Fibroblast of pulmonary artery (primary cell): ENCODE measurements at regions not wholly inside any gene's neighbourhood (a gene's known extent, or its start where the extent isn't known, plus 50 kb on each side); places are given as distances from the start of the nearest gene placed in this dataset.

Experiments
- DNase-seq: peaks from one replicate; pipeline ENCODE4 v3.0.0-alpha.2; 2010; ENCODE audit warnings: low read depth
- H3K4me3 ChIP-seq: replicated peaks from 2 replicates; pipeline ENCODE4 v1.5.1; 2011; ENCODE audit warnings: low read depth, mild to moderate bottlenecking, control low read depth, low read length, moderate library complexity
- CTCF ChIP-seq: IDR thresholded peaks from 2 replicates; pipeline ENCODE4 v1.5.1; 2011; ENCODE audit warnings: mild to moderate bottlenecking, control low read depth, low read length, inconsistent platforms; ENCODE audit errors: missing control alignments

DNA sequence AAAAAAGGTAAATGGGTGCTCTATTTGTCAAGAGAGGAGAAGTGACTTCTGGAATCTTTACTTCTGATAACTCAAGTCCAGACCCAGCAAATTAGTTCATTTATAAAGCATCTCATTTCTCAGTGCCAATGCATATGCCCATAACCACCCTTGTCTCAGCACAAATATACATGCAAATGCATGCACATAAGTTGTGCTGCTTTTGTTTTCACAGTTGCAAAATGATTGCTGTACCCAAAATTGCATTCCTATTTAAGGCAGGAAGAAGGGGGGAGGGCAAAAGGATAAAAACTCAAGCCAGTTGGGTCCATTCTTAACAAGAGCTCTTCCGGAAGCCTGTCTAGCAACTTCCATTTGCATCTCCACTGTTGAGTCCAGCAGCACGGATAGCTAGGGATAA, 61.3 kb upstream of the FAM20A start:
- DNase-seq: no peak
- no peak for TF ChIP-seq CTCF
- H3K4me3 ChIP-seq: no peak overlapping the region

DNA sequence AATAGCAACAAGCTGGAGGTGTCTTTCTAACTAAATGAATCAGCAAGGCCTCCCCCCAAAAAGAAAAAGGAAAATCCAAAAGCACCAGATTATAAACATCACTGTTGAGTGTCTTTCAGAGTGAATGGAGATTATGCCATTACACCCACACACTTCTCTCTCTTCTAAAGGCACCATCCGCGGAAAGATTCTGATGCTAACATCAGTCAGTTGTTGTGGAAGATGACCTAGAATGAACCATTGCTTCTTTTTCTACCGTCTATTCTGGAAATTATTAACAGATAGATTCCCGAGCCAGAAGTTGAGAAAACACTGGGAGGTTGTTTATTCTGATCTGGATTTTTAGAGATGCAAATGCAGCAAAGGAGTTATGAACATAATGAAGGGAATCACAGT, 60.9 kb upstream of the FAM20A start:
- DNase-seq: no peak
- no peak overlapping the region for H3K4me3 ChIP-seq
- TF ChIP-seq CTCF: no peak

DNA sequence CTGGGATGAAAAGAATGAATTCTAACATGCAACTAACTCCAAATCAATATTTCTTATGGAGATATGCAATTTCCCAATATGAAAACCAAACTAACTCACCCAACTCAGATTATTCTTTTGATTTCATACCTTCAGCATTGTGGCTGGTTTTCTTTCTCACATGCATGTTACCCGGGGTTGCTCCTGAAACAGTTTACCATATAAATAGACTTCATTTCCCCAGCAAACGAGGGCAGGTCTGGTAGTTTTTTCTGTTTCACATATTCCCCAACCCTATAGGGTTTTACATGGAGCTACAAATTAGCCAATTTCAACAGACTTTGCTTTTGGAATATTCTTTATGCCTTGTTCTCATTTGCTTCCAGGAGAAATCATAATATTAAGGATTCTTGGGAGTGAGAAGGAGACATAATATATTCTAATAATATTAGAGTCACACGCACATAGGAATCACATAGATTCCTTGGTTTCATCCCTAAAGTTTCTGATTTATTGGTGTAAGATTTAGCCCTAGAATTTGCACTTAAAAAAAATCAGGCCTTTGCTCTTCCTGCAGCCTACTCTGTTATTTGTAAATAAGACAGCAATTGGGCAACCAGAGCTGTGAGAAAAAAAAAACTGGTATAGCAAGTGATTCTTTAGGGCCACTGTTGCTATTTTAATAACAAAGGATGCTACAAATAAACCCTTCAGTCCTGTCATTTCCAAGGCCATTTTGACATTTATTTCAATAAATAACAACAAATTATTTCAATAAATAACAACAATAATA, 60.3 kb upstream of the FAM20A start:
- no peak overlapping the region for H3K4me3 ChIP-seq
- no peak for DNase-seq
- no peak for TF ChIP-seq CTCF

DNA sequence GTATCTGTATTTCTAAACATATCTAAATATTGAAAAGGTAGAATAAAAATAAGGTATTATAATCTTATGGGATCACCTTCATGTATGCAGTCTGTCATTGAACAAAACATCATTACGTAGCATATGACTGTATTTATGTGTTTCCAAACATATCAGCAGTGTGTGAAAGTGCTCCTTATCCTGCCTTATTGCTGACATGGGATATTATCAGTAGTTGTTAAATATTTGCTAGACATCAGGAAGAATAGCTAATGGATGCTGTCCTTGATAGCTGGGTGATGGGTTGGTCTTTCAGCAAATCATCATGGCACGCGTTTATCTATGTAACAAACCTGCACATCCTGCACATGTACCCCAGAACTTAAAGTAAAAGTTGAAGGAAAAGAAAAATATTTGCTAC, 59.1 kb upstream of the FAM20A start:
- no peak for DNase-seq
- H3K4me3 ChIP-seq: no peak overlapping the region
- no peak for TF ChIP-seq CTCF

GRCh38 chr17:68658999-68659780, 58.0 kb upstream of the FAM20A start:
- no peak overlapping the region for H3K4me3 ChIP-seq
- no peak for TF ChIP-seq CTCF

GRCh38 chr17:68657576-68657975, 56.4 kb upstream of the FAM20A start:
- no peak for DNase-seq
- no peak for TF ChIP-seq CTCF
- H3K4me3 ChIP-seq: no peak overlapping the region

More at GRCh38 chr17:68658999-68659780, 58.0 kb upstream of the FAM20A start:
- no peak for DNase-seq

DNA sequence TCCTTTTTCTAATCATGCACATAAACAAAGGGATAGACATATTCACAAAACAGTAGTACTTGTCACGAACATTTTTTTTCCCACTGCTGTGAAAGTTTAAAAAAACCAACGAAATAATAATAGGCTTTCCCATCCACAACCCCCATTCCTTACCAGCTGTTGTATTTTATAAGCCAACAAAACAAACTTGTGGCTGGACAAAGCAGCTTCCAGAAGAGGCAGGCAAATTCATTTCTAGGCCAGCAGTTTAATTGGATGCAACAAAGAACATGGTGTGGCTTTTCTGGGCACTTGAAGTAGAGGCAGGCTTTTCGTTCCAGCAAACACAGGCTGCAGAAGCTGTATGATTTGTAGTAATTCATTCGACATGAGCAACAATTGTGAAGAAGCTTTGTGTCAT, 56.0 kb upstream of the FAM20A start:
- no peak for TF ChIP-seq CTCF
- no peak overlapping the region for H3K4me3 ChIP-seq
- DNase-seq: no peak
